HG02938 (cell line): ENCODE measurements at regions not wholly inside any gene's neighbourhood (a gene's known extent, or its start where the extent isn't known, plus 50 kb on each side); places are given as distances from the start of the nearest gene placed in this dataset.
"Not testable (repeated sequence)": the region's sequence is repeated elsewhere in the genome, so short reads cannot be mapped to it uniquely, and the experiment has no call there.

Source experiments
- ATAC-seq: cut with Tn5 transposase; IDR thresholded peaks from one replicate; pipeline ENCODE4 v1.9.1; 2021; ENCODE audit warnings: mild to moderate bottlenecking, moderate library complexity; ENCODE audit not compliant: unreplicated experiment

DNA sequence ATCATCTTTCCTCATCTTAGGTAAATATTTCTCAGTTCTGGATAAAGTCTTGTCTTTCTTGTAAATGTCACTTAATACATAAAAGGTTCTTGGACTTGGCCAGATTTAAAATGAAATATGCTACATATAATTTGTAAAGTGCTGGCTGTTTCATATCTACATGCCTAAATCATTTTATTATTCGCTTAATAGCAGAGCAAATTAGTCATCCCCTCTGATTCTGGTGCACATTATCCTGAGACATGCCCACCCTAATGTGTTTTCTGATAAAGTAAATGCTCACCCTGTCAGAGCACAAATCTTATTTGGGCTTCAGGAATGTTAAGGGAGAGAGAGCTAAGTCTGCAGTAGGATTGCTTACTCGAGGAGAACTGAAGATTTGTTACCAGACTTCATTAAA is 166.5 kb upstream of the IZUMO3 start:
- no peak for ATAC-seq

GRCh38 chr9:24708814-24709213 is 163.1 kb upstream of the IZUMO3 start:
- ATAC-seq, result no peak

- no peak for ATAC-seq
Measured at GRCh38 chr9:24698881-24699518, 153.3 kb upstream of the IZUMO3 start.

DNA sequence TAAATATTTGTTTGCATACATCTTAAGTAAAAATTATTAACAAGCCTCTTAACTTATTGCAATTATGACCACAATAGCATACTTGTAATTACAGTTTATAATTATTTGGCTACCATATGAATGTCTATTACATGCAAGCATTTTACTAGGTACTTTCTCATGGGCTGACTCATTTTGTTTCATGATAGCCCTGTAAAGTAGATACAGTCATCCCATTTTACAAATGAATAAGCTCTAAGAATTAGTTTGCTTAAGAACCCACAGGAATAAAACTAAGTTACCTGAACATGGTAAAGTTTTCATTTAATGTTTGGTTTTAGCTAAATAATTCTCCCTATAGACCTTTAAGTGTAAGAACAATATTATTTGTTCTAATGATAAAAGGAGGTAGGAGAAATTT is 126.6 kb upstream of the IZUMO3 start:
- no peak for ATAC-seq

DNA sequence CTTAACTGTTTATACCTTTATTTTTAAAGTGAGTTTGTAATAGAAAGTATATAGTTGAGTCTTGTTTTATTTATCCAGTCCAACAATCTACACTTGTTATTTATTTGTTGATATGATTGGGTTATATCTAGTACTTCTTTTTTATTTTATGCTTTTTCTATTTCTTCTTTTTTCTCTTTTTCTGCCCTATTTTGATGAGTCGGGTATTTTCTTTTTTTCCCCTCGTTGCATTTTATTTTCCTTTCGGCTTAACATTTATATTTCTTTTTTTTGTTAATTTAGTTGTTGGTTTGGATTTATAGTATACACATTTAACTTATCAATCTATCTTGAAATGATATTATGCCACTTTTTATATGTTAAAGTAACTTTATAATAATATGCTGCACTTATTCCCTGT is 111.7 kb upstream of the IZUMO3 start:
- ATAC-seq, result no peak

- no peak for ATAC-seq
Measured at GRCh38 chr9:24652181-24652580, 106.5 kb upstream of the IZUMO3 start.

GRCh38 chr9:24628809-24629208 is 83.1 kb upstream of the IZUMO3 start:
- not testable (repeated sequence) for ATAC-seq

GRCh38 chr9:24625097-24625496 is 79.4 kb upstream of the IZUMO3 start:
- ATAC-seq, result no peak

GRCh38 chr9:24624481-24624880 is 78.8 kb upstream of the IZUMO3 start:
- ATAC-seq, result no peak

GRCh38 chr9:24620741-24621140 is 75.0 kb upstream of the IZUMO3 start:
- ATAC-seq, result no peak

DNA sequence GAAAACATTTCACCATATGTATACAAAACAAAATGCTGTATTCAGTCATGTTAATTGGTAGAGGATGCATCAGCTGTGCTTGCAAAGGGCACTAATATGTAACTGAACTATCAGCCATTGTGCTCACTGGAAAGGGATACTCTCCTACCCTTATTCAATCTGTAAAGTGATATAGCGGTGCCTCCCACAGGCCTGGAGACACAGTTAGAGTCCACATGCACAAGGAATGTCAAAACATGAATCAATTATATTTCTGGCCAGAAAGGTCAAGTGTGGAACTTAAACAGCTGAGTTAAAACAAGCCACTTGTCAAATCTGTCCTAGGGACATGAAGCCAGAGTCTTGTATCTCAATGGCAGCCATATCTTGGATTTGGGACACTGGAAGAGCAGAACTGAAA is 71.2 kb upstream of the IZUMO3 start:
- ATAC-seq, result no peak

DNA sequence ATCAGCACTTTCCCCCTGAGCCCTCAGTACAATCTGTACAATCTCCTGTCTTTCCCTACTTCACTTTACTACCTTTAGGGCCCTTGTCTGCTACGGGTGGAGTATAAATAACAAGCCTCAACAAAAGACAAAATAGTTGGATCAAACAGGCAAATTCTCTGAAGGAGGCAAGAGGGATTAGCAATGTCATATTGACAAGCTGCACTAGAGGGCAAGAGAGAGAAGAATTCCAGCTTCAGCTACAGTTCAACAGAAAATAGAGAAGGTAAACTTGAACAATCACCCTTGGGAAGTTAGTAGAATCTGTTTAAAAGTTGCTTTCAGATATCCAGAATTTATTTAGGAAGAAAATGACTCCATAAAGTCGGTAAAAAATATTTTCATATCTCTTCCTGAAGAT is 68.4 kb upstream of the IZUMO3 start:
- no peak for ATAC-seq

- no peak for ATAC-seq
Measured at GRCh38 chr9:24608599-24608998, 62.9 kb upstream of the IZUMO3 start.

DNA sequence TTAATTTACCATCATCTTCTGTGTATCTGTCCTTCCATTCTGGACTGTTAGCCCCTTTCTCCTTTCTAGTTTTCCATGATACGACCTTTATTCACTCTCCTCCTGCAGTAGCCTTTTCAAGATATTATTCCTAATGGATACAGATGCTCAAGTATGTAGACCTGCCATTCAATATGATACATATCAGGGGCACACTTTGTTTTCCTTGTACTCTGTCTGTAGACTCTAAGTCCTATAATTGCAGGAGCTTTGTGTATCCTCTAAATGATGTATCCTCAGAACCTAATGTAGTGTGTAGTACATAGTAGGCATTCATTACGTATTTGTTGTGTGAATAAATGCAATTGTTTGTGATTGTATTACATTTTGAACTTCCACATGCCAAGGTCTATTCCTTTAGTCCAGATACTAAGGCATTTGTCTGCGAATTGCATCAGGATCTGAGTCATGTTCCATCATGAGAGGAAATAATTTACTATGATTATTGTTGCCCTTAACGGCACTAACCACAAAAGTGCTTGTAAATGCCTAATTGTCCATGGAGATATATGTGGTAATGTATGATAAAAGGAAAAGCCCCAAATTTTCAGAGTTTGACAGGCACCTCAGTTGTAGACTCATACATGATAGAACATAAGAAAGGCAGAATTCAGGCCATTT is 57.1 kb upstream of the IZUMO3 start:
- ATAC-seq, result no peak
